HG02610 (cell line): ENCODE measurements at regions not wholly inside any gene's neighbourhood (a gene's known extent, or its start where the extent isn't known, plus 50 kb on each side); places are given as distances from the start of the nearest gene placed in this dataset.

Source experiments
- ATAC-seq: cut with Tn5 transposase; IDR thresholded peaks from one replicate; pipeline ENCODE4 v1.9.1; 2021; ENCODE audit warnings: mild to moderate bottlenecking, moderate library complexity; ENCODE audit not compliant: unreplicated experiment

GRCh38 chr6:40268614-40269013 is 318.6 kb downstream of the LRFN2 start:
- no peak for ATAC-seq

GRCh38 chr6:40268166-40268565 is 319.0 kb downstream of the LRFN2 start:
- no peak for ATAC-seq

GRCh38 chr6:40265615-40266014 is 321.5 kb downstream of the LRFN2 start:
- no peak for ATAC-seq

GRCh38 chr6:40263970-40264369 is 323.2 kb downstream of the LRFN2 start:
- no peak for ATAC-seq

- no peak for ATAC-seq
Observed at GRCh38 chr6:40262363-40262762, 324.8 kb downstream of the LRFN2 start.

- no peak for ATAC-seq
Observed at GRCh38 chr6:40258531-40258930, 324.3 kb upstream of the MOCS1 start.

- no peak for ATAC-seq
Observed at GRCh38 chr6:40256831-40257230, 322.6 kb upstream of the MOCS1 start.

- ATAC-seq, result no peak
Observed at GRCh38 chr6:40256224-40256623, 322.0 kb upstream of the MOCS1 start.

- no peak for ATAC-seq
Observed at GRCh38 chr6:40253420-40253819, 319.2 kb upstream of the MOCS1 start.

- peak; percentile 58 for ATAC-seq
Observed at GRCh38 chr6:40252531-40253258, 318.4 kb upstream of the MOCS1 start.

- ATAC-seq, result no peak
Observed at GRCh38 chr6:40251637-40252300, 317.5 kb upstream of the MOCS1 start.

GRCh38 chr6:40249935-40250334 is 315.7 kb upstream of the MOCS1 start:
- ATAC-seq, result no peak

- ATAC-seq, result no peak
Observed at GRCh38 chr6:40247516-40248115, 313.4 kb upstream of the MOCS1 start.

- ATAC-seq, result no peak
Observed at GRCh38 chr6:40244699-40245098, 310.4 kb upstream of the MOCS1 start.

- ATAC-seq, result no peak
Observed at GRCh38 chr6:40232698-40233097, 298.4 kb upstream of the MOCS1 start.

- ATAC-seq, result no peak
Observed at GRCh38 chr6:40227735-40228134, 293.5 kb upstream of the MOCS1 start.

- no peak for ATAC-seq
Observed at GRCh38 chr6:40222354-40222753, 288.1 kb upstream of the MOCS1 start.

- no peak for ATAC-seq
Observed at GRCh38 chr6:40219799-40220198, 285.5 kb upstream of the MOCS1 start.

- no peak for ATAC-seq
Observed at GRCh38 chr6:40210628-40211056, 276.4 kb upstream of the MOCS1 start.

GRCh38 chr6:40205801-40206200 is 271.5 kb upstream of the MOCS1 start:
- no peak for ATAC-seq

GRCh38 chr6:40205004-40205403 is 270.7 kb upstream of the MOCS1 start:
- ATAC-seq, result no peak

GRCh38 chr6:40197371-40197770 is 263.1 kb upstream of the MOCS1 start:
- no peak for ATAC-seq
